Tibial nerve (tissue), 4 donors: ENCODE measurements at regions not wholly inside any gene's neighbourhood (a gene's known extent, or its start where the extent isn't known, plus 50 kb on each side); places are given as distances from the start of the nearest gene placed in this dataset.

ENCODE experiments used
- DNase-seq, 2 donors: peaks; one replicate each; pipeline ENCODE4 v3.0.0-alpha.2; 2019; ENCODE audit warnings: low spot score in 2 of 2
- H3K27ac ChIP-seq, 4 donors: fragments of 200-600 bp; sonication (generic) in 3 of 4; one replicate each; pipeline ENCODE4 v1.5.1; 2017 to 2019; ENCODE audit warnings: mild to moderate bottlenecking in 1 of 4
- H3K27me3 ChIP-seq, 2 donors: fragments of 200-600 bp; sonication (generic) in 1 of 2; one replicate each; pipeline versions ENCODE4 v1.5.1 to v1.6.0; 2017 to 2019
- H3K36me3 ChIP-seq, 3 donors: fragments of 200-600 bp; sonication (generic); one replicate each; pipeline ENCODE4 v1.5.1; 2018 to 2019
- H3K4me1 ChIP-seq, 4 donors: fragments of 200-600 bp; sonication (generic) in 3 of 4; one replicate each; pipeline ENCODE4 v1.5.1; 2017 to 2019
- H3K4me3 ChIP-seq, 4 donors: fragments of 200-600 bp; sonication (generic) in 3 of 4; one replicate each; pipeline ENCODE4 v1.5.1; 2017 to 2019; ENCODE audit warnings: mild to moderate bottlenecking in 1 of 4, moderate library complexity in 1 of 4
- H3K9me3 ChIP-seq, 4 donors: fragments of 200-600 bp; sonication (generic) in 3 of 4; one replicate each; pipeline ENCODE4 v1.5.1; 2017 to 2019
- CTCF ChIP-seq, 5 experiments: fragments of 200-600 bp in 3 of 5; fragments of 450-650 bp in 2 of 5; sonication (generic) in 3 of 5; IDR thresholded peaks; one replicate each; pipeline ENCODE4 v1.5.1; 2016 to 2019; ENCODE audit warnings: antibody characterized with exemption in 5 of 5, mild to moderate bottlenecking in 3 of 5, moderate library complexity in 2 of 5
- EP300 ChIP-seq, 2 donors: sonication (generic); formaldehyde crosslinking; IDR thresholded peaks; one replicate each; pipeline ENCODE4 v1.6.1; 2017; ENCODE audit warnings: antibody characterized with exemption in 2 of 2, mild to moderate bottlenecking in 1 of 2
- POLR2A ChIP-seq, 2 donors: fragments of 450-650 bp; IDR thresholded peaks; one replicate each; pipeline ENCODE4 v1.6.1; 2017; ENCODE audit warnings: antibody characterized with exemption in 2 of 2, mild to moderate bottlenecking in 2 of 2, moderate library complexity in 2 of 2
- WGBS, 2 donors: methylation state at CpG; one replicate each; pipeline ENCODE4 v1.1.5; 2018; 5-methylcytosine and 5-hydroxymethylcytosine counted together

GRCh38 chr1:94714552-94714951, 105.6 kb upstream of the SLC44A3 start:
- Histone ChIP-seq H3K27ac (peak overlapping the region in 3 of 4 donors; percentile 49 to 85 (median 72)), H3K9me3 (no peaks in the 10 kb centered on the region), H3K4me3 (no peak overlapping the region), H3K4me1 (peaks cover 0 to 25% (median 0%) of the 10 kb centered on the region in 4 donors), H3K36me3 (no peaks in the 10 kb centered on the region), H3K27me3 (no peaks in the 10 kb centered on the region)
- DNase-seq: no peak
- 93 to 96% methylated on average over 4 of the region's 4 CpGs for WGBS, 2 donors
- no peak for TF ChIP-seq EP300 (IDR thresholded peaks at IDR 0.05)
- TF ChIP-seq CTCF (IDR thresholded peaks at IDR 0.05): no peak

- WGBS, 2 donors: 89 to 95% methylated on average over 5 of the region's 5 CpGs
- Histone ChIP-seq H3K36me3 (no peaks in the 10 kb centered on the region), H3K27me3 (no peaks in the 10 kb centered on the region), H3K9me3 (no peaks in the 10 kb centered on the region), H3K4me3 (no peak overlapping the region), H3K4me1 (peaks cover 0 to 29% (median 0%) of the 10 kb centered on the region in 4 donors), H3K27ac (peak overlapping the region in 3 of 4 donors; percentile 49 to 85 (median 72))
- TF ChIP-seq POLR2A (IDR thresholded peaks at IDR 0.05): no peak
- TF ChIP-seq CTCF (IDR thresholded peaks at IDR 0.05): no peak
- DNase-seq: no peak
Measured at GRCh38 chr1:94714152-94714551, 106.0 kb upstream of the SLC44A3 start.

- H3K4me3 ChIP-seq: no peak overlapping the region
- H3K27ac ChIP-seq: peak overlapping the region; percentile 35 to 85 (median 60)
- peak; percentile 89 to 93 for DNase-seq
- H3K36me3 ChIP-seq: no peaks in the 10 kb centered on the region
- no peak for TF ChIP-seq POLR2A (IDR thresholded peaks at IDR 0.05)
- TF ChIP-seq EP300 (IDR thresholded peaks at IDR 0.05): peak; percentile 71 to 89
- no peaks in the 10 kb centered on the region for H3K27me3 ChIP-seq
- 39 to 56% methylated on average over 7 of the region's 7 CpGs for WGBS, 2 donors
- no peaks in the 10 kb centered on the region for H3K9me3 ChIP-seq
- H3K4me1 ChIP-seq: peaks cover 0 to 30% (median 0%) of the 10 kb centered on the region in 4 donors
Measured at GRCh38 chr1:94713472-94714141, 106.5 kb upstream of the SLC44A3 start.

GRCh38 chr1:94709891-94710581, 110.1 kb upstream of the SLC44A3 start:
- H3K27ac ChIP-seq: peak overlapping the region in 1 of 4 donors; percentile 66
- H3K9me3 ChIP-seq: no peaks in the 10 kb centered on the region
- 77 to 83% methylated on average over 8 of the region's 8 CpGs for WGBS, 2 donors
- TF ChIP-seq CTCF (IDR thresholded peaks at IDR 0.05) (no peak), EP300 (IDR thresholded peaks at IDR 0.05) (no peak), POLR2A (IDR thresholded peaks at IDR 0.05) (no peak)
- peaks cover 0 to 51% (median 0%) of the 10 kb centered on the region in 4 donors for H3K4me1 ChIP-seq
- no peak for DNase-seq
- no peak overlapping the region for H3K4me3 ChIP-seq
- no peaks in the 10 kb centered on the region for H3K36me3 ChIP-seq
- H3K27me3 ChIP-seq: no peaks in the 10 kb centered on the region

- H3K36me3 ChIP-seq: no peaks in the 10 kb centered on the region
- H3K4me1 ChIP-seq: peaks cover 0 to 46% (median 0%) of the 10 kb centered on the region in 4 donors
- TF ChIP-seq POLR2A (IDR thresholded peaks at IDR 0.05) (no peak), EP300 (IDR thresholded peaks at IDR 0.05) (no peak), CTCF (IDR thresholded peaks at IDR 0.05) (no peak)
- no peak overlapping the region for H3K4me3 ChIP-seq
- H3K9me3 ChIP-seq: no peaks in the 10 kb centered on the region
- 88 to 92% methylated on average over 8 of the region's 8 CpGs for WGBS, 2 donors
- DNase-seq: no peak
- H3K27ac ChIP-seq: peak overlapping the region in 2 of 4 donors; percentile 18 to 66
- no peaks in the 10 kb centered on the region for H3K27me3 ChIP-seq
Measured at GRCh38 chr1:94708811-94709210, 111.3 kb upstream of the SLC44A3 start.
